GM12878 (cell line): ENCODE measurements at regions not wholly inside any gene's neighbourhood (a gene's known extent, or its start where the extent isn't known, plus 50 kb on each side); places are given as distances from the start of the nearest gene placed in this dataset.

ENCODE experiments used
- BRCA1 ChIP-seq: IDR thresholded peaks from 2 replicates; pipeline ENCODE4 v1.6.1; 2011; ENCODE audit warnings: low read depth, low read length, improper control_type of control experiment
- CREM ChIP-seq: IDR thresholded peaks from 2 replicates; pipeline ENCODE4 v1.6.1; 2014; ENCODE audit warnings: antibody characterized with exemption, low read depth
- PML ChIP-seq: IDR thresholded peaks from 2 replicates; pipeline ENCODE4 v1.6.1; 2012; ENCODE audit warnings: low read length, inconsistent platforms
- SREBF2 ChIP-seq: IDR thresholded peaks from 2 replicates; pipeline ENCODE4 v1.6.1; 2012; ENCODE audit warnings: mild to moderate bottlenecking, low read length
- TBL1XR1 ChIP-seq: IDR thresholded peaks from 2 replicates; pipeline ENCODE4 v1.6.1; 2012; ENCODE audit warnings: low read depth, low read length, improper control_type of control experiment
- TCF3 ChIP-seq: IDR thresholded peaks from 2 replicates; pipeline ENCODE4 v1.6.1; 2012; ENCODE audit warnings: low read depth, mild to moderate bottlenecking, low read length, borderline replicate concordance; ENCODE audit not compliant: insufficient read depth
- ZSCAN29 ChIP-seq: fragments of 450-650 bp; IDR thresholded peaks from 2 replicates; pipeline ENCODE4 v1.6.1; 2017; ENCODE audit warnings: mild to moderate bottlenecking, moderate library complexity
- TF ChIP-seq, protein P1 (sequence below): fragments of 450-650 bp; IDR thresholded peaks from 2 replicates; pipeline ENCODE4 v1.6.1; 2017; ENCODE audit warnings: mild to moderate bottlenecking
- TF ChIP-seq, protein P2 (sequence below): IDR thresholded peaks from 2 replicates; pipeline ENCODE4 v1.6.1; 2011; ENCODE audit warnings: borderline replicate concordance, low read depth, mild to moderate bottlenecking, moderate library complexity, low read length; ENCODE audit not compliant: insufficient read depth, poor library complexity, severe bottlenecking
- TF ChIP-seq, protein P3 (sequence below): IDR thresholded peaks from 2 replicates; pipeline ENCODE4 v1.6.1; 2012; ENCODE audit warnings: improper control_type of control experiment, low read depth, low read length; ENCODE audit not compliant: insufficient replicate concordance

DNA sequence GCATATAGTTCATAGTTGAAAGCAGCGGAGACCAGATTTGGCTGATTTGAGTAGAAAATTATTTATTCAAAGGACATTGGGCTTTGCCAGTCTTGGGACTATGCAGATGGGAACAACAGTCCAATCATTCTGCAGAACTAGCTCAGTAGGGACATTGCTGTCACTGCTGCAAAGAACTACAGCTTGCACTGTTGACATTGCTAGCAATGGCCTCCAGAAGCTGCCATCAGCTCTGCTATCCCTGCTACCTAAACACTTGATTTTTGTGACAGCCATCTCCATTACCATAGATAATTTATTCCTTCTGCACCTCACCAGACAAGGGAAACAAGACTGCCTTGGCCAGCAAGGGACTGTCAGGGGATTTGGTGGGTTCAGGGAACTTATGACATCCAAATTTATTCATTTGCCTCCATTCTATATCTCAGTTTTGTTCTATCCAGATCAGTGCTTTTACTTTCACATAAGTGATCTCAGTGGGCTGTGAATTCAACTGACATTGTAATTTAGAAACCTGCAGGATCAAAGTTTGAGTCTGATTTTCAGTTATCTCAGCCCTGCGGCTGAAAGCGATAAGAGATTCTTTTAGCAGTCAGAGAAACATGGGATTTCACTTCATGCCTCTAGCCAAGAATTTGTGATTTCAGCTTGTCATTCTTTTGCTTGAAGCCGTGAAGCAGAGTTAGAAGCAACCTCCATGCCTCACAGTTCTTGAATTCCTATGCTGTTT is 136.7 kb upstream of the FBXO33 start (continued):
- no peak for TF ChIP-seq BRCA1
- no peak for TF ChIP-seq TCF3
- TF ChIP-seq CREM, result peak; percentile 64; the same call in 1 of the 2 replicates
- TF ChIP-seq PML, result no peak
- TF ChIP-seq, protein P1, sequence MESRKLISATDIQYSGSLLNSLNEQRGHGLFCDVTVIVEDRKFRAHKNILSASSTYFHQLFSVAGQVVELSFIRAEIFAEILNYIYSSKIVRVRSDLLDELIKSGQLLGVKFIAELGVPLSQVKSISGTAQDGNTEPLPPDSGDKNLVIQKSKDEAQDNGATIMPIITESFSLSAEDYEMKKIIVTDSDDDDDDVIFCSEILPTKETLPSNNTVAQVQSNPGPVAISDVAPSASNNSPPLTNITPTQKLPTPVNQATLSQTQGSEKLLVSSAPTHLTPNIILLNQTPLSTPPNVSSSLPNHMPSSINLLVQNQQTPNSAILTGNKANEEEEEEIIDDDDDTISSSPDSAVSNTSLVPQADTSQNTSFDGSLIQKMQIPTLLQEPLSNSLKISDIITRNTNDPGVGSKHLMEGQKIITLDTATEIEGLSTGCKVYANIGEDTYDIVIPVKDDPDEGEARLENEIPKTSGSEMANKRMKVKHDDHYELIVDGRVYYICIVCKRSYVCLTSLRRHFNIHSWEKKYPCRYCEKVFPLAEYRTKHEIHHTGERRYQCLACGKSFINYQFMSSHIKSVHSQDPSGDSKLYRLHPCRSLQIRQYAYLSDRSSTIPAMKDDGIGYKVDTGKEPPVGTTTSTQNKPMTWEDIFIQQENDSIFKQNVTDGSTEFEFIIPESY, result no peak
- no peak for TF ChIP-seq SREBF2
- TF ChIP-seq TBL1XR1, result no peak
- TF ChIP-seq, protein P2, sequence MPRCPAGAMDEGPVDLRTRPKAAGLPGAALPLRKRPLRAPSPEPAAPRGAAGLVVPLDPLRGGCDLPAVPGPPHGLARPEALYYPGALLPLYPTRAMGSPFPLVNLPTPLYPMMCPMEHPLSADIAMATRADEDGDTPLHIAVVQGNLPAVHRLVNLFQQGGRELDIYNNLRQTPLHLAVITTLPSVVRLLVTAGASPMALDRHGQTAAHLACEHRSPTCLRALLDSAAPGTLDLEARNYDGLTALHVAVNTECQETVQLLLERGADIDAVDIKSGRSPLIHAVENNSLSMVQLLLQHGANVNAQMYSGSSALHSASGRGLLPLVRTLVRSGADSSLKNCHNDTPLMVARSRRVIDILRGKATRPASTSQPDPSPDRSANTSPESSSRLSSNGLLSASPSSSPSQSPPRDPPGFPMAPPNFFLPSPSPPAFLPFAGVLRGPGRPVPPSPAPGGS, result no peak
- TF ChIP-seq, protein P3, sequence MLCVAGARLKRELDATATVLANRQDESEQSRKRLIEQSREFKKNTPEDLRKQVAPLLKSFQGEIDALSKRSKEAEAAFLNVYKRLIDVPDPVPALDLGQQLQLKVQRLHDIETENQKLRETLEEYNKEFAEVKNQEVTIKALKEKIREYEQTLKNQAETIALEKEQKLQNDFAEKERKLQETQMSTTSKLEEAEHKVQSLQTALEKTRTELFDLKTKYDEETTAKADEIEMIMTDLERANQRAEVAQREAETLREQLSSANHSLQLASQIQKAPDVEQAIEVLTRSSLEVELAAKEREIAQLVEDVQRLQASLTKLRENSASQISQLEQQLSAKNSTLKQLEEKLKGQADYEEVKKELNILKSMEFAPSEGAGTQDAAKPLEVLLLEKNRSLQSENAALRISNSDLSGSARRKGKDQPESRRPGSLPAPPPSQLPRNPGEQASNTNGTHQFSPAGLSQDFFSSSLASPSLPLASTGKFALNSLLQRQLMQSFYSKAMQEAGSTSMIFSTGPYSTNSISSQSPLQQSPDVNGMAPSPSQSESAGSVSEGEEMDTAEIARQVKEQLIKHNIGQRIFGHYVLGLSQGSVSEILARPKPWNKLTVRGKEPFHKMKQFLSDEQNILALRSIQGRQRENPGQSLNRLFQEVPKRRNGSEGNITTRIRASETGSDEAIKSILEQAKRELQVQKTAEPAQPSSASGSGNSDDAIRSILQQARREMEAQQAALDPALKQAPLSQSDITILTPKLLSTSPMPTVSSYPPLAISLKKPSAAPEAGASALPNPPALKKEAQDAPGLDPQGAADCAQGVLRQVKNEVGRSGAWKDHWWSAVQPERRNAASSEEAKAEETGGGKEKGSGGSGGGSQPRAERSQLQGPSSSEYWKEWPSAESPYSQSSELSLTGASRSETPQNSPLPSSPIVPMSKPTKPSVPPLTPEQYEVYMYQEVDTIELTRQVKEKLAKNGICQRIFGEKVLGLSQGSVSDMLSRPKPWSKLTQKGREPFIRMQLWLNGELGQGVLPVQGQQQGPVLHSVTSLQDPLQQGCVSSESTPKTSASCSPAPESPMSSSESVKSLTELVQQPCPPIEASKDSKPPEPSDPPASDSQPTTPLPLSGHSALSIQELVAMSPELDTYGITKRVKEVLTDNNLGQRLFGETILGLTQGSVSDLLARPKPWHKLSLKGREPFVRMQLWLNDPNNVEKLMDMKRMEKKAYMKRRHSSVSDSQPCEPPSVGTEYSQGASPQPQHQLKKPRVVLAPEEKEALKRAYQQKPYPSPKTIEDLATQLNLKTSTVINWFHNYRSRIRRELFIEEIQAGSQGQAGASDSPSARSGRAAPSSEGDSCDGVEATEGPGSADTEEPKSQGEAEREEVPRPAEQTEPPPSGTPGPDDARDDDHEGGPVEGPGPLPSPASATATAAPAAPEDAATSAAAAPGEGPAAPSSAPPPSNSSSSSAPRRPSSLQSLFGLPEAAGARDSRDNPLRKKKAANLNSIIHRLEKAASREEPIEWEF, result no peak
- no peak for TF ChIP-seq ZSCAN29
- TF ChIP-seq, all 136 proteins: peak for 20
